Keratinocyte (primary cell): ENCODE measurements at regions not wholly inside any gene's neighbourhood (a gene's known extent, or its start where the extent isn't known, plus 50 kb on each side); places are given as distances from the start of the nearest gene placed in this dataset.

Experiments
- DNase-seq: peaks from one replicate; pipeline ENCODE4 v3.0.0-alpha.2; 2011; ENCODE audit warnings: low read depth, missing footprints, low spot score
- FAIRE-seq: peaks from 2 replicates; lab custom pipeline; 2011; peaks lifted over from hg19 to GRCh38; lab: Jason Lieb, UNC
- H2AFZ ChIP-seq: 2 replicates; pipeline ENCODE4 v1.6.0; 2012; ENCODE audit warnings: low read length, control low read depth, inconsistent platforms; ENCODE audit not compliant: control insufficient read depth
- H3K27ac ChIP-seq: 2 replicates; pipeline ENCODE4 v1.5.1; 2011; ENCODE audit warnings: low read length; ENCODE audit not compliant: control insufficient read depth, insufficient read depth
- H3K27me3 ChIP-seq: 3 replicates; pipeline ENCODE4 v1.6.0; 2011; ENCODE audit warnings: low read length; ENCODE audit not compliant: control insufficient read depth, insufficient read depth; ENCODE audit errors: extremely low read depth
- H3K36me3 ChIP-seq, 2 experiments: 2 replicates in 1 of 2; 3 replicates in 1 of 2; pipeline ENCODE4 v1.5.1; 2011; ENCODE audit warnings: low read length in 2 of 2, mild to moderate bottlenecking in 1 of 2; ENCODE audit not compliant: control insufficient read depth in 2 of 2, insufficient read depth in 2 of 2; ENCODE audit errors: extremely low read depth in 1 of 2
- H3K4me1 ChIP-seq: 3 replicates; pipeline ENCODE4 v1.5.1; 2011; ENCODE audit warnings: low read length; ENCODE audit not compliant: control insufficient read depth, insufficient read depth; ENCODE audit errors: extremely low read depth
- H3K4me2 ChIP-seq: 3 replicates; pipeline ENCODE4 v1.6.0; 2011; ENCODE audit warnings: low read depth, low read length; ENCODE audit not compliant: control insufficient read depth, insufficient read depth; ENCODE audit errors: extremely low read depth
- H3K4me3 ChIP-seq, 3 experiments: fragments of 200-600 bp in 1 of 3; sonication (generic) in 1 of 3; 2 replicates in 2 of 3; 3 replicates in 1 of 3; pipeline ENCODE4 v1.5.1; 2011 to 2016; ENCODE audit warnings: low read length in 3 of 3, mild to moderate bottlenecking in 3 of 3, control low read depth in 2 of 3, inconsistent platforms in 1 of 3, low read depth in 1 of 3, mixed read lengths in 1 of 3, mixed run types in 1 of 3, moderate library complexity in 1 of 3; ENCODE audit not compliant: control insufficient read depth in 2 of 3, insufficient read depth in 2 of 3; ENCODE audit errors: extremely low read depth in 1 of 3
- H3K79me2 ChIP-seq: 2 replicates; pipeline ENCODE4 v1.6.0; 2012; ENCODE audit warnings: low read length; ENCODE audit not compliant: control insufficient read depth, insufficient read depth
- H3K9ac ChIP-seq: 3 replicates; pipeline ENCODE4 v1.6.0; 2011; ENCODE audit warnings: low read length; ENCODE audit not compliant: control insufficient read depth, insufficient read depth; ENCODE audit errors: extremely low read depth
- H3K9me1 ChIP-seq: 3 replicates; pipeline ENCODE4 v1.6.0; 2011; ENCODE audit warnings: low read length; ENCODE audit not compliant: control insufficient read depth, insufficient read depth; ENCODE audit errors: extremely low read depth
- H3K9me3 ChIP-seq: 2 replicates; pipeline ENCODE4 v1.5.1; 2012; ENCODE audit warnings: low read depth, low read length; ENCODE audit not compliant: control insufficient read depth
- H4K20me1 ChIP-seq: 3 replicates; pipeline ENCODE4 v1.6.0; 2011; ENCODE audit warnings: low read length; ENCODE audit not compliant: control insufficient read depth, insufficient read depth; ENCODE audit errors: extremely low read depth
- CTCF ChIP-seq, 3 experiments: IDR thresholded peaks in 1 of 3; conservative IDR thresholded peaks in 1 of 3; optimal IDR thresholded peaks in 1 of 3; 2 replicates in 2 of 3; 3 replicates in 1 of 3; pipeline versions ENCODE3 to v1.5.1; 2011; ENCODE audit warnings: low read length in 3 of 3, mild to moderate bottlenecking in 3 of 3, moderate library complexity in 2 of 3, control low read depth in 1 of 3, inconsistent platforms in 1 of 3; ENCODE audit not compliant: insufficient read depth in 2 of 3; ENCODE audit errors: extremely low read depth in 1 of 3
- EZH2 ChIP-seq: IDR thresholded peaks from one replicate; pipeline ENCODE4 v1.6.1; 2012; ENCODE audit warnings: inconsistent platforms, mild to moderate bottlenecking, low read length, moderate library complexity
- dilution Hi-C: fragments of 300-500 bp; cut with MboI; formaldehyde crosslinking; loops from one replicate; pipeline ENCODE4 v1.7.0; 2020; ENCODE audit warnings: low sequenced_read_pairs; ENCODE audit not compliant: extremely low pct_ligation_motif_present

- no peak for FAIRE-seq
These were observed 416.2 kb downstream of the IRS1 start for GRCh38 chr2:226383461-226383860.

GRCh38 chr2:226380679-226381078 lies 418.9 kb downstream of the IRS1 start:
- dilution Hi-C loops = no loop called here
- Histone ChIP-seq H3K9me3 (no peaks in the 10 kb centered on the region), H3K9ac (no peak overlapping the region), H3K79me2 (no peaks in the 10 kb centered on the region), H2AFZ (no peak overlapping the region), H4K20me1 (no peaks in the 10 kb centered on the region), H3K9me1 (no peaks in the 10 kb centered on the region), H3K4me1 (no peaks in the 10 kb centered on the region), H3K27ac (no peak overlapping the region), H3K4me3 (no peak overlapping the region), H3K36me3 (no peaks in the 10 kb centered on the region), H3K27me3 (no peaks in the 10 kb centered on the region), H3K4me2 (no peak overlapping the region)
- FAIRE-seq (no peak), DNase-seq (no peak)
- TF ChIP-seq EZH2 = no peak
- no peak for TF ChIP-seq CTCF (optimal IDR thresholded peaks at IDR 0.05 in 1 of 3, IDR thresholded peaks at IDR 0.05 in 1 of 3, conservative IDR thresholded peaks at IDR 0.05 in 1 of 3; ENCODE audit: extremely low read depth in 1 of 3, insufficient read depth in 2 of 3, low read length in 3 of 3)

More at GRCh38 chr2:226383461-226383860, 416.2 kb downstream of the IRS1 start:
- H3K9ac ChIP-seq = no peak overlapping the region
- H4K20me1 ChIP-seq = no peaks in the 10 kb centered on the region
- no peaks in the 10 kb centered on the region for H3K4me1 ChIP-seq
- no peaks in the 10 kb centered on the region for H3K27me3 ChIP-seq
- dilution Hi-C loops = no loop called here
- H3K27ac ChIP-seq = no peak overlapping the region
- H3K36me3 ChIP-seq = no peaks in the 10 kb centered on the region
- no peak overlapping the region for H3K4me3 ChIP-seq
- no peaks in the 10 kb centered on the region for H3K9me1 ChIP-seq
- H3K9me3 ChIP-seq = no peaks in the 10 kb centered on the region
- no peak overlapping the region for H2AFZ ChIP-seq
- no peak overlapping the region for H3K4me2 ChIP-seq
- no peaks in the 10 kb centered on the region for H3K79me2 ChIP-seq
- no peak for TF ChIP-seq EZH2
- TF ChIP-seq CTCF (optimal IDR thresholded peaks at IDR 0.05 in 1 of 3, IDR thresholded peaks at IDR 0.05 in 1 of 3, conservative IDR thresholded peaks at IDR 0.05 in 1 of 3; ENCODE audit: extremely low read depth in 1 of 3, insufficient read depth in 2 of 3, low read length in 3 of 3) = no peak
- DNase-seq = no peak
